ENCODE measurements at regions not wholly inside any gene's neighbourhood (a gene's known extent, or its start where the extent isn't known, plus 50 kb on each side); places are given as distances from the start of the nearest gene placed in this dataset.
"Not testable (repeated sequence)": the region's sequence is repeated elsewhere in the genome, so short reads cannot be mapped to it uniquely, and the experiment has no call there.

DNA sequence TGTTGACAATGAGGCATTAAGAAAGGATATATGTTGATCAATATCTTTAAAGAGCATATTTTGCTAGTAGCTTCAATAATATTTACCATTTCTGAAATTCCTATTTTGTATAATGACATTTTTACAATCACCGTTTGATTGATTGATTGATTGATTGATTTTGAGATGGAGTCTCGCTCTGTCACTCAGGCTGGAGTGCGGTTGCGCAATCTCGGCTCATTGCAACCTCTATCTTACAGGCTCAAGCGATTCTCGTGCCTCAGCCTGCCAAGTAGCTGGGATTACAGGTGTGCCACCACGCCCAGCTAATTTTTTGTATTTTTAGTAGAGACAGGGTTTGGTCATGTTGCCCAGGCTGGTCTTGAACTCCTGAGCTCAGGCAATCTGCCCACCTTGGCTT, 150.9 kb upstream of the TEX13D start:
- not testable (repeated sequence) for DNase-seq

DNA sequence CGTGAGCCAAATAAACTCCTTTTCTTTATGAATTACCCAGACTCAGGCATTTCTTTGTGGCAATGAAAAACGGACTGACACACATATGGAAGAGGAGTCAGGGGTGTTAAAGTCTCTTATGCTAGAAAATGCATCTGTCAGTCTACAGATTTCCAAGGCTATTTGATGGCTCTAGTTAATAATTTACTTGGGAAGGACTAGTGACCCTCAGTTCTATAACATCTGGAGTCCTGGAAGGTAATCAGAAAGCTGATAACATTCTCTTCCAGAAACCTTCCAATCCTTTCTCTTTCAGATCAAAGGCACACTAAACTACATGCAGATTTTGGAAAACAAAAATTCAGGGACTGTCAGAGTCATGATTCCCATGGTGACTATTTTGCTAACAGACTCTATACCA, 142.0 kb upstream of the TEX13D start:
- no peak for DNase-seq

DNA sequence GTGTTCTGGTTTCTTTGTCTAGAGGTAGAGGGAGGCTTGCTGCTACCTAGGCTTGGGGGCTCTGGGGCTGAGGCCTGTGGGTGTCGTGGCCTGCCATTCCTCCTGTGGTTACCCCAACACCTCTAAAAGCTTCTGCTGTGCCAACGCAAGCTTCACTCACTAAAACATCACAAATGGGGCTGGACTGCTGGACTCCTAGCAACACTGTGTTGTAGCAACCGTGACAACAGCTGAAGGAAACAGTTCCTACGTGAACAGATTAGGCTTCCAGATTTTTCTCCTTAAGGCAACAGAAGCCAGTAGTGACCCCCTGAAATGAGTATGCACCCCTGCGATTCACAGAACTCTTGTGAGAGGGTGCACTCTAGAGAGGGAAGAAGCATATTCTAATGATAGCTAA, 138.3 kb upstream of the TEX13D start:
- DNase-seq = no peak

DNA sequence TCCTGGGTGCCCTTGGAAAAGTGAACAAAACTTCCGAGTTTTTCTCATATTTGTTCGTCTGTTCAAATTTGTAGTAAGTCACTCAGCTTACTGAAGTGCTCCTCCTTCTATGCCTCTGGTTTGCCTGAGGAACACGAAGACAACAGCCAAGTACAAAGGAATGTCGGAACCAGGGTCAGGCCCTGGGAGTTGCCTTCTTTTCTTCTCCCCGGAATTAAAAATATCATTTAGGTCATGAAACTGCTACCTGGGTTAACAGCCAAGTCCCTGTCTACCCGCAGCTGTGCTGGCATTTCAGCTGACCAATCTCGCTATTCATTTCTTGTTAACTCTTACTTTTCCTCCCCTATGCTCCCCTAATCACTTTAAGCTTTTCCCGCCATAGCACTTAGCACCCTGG, 137.6 kb upstream of the TEX13D start:
- DNase-seq = no peak

DNA sequence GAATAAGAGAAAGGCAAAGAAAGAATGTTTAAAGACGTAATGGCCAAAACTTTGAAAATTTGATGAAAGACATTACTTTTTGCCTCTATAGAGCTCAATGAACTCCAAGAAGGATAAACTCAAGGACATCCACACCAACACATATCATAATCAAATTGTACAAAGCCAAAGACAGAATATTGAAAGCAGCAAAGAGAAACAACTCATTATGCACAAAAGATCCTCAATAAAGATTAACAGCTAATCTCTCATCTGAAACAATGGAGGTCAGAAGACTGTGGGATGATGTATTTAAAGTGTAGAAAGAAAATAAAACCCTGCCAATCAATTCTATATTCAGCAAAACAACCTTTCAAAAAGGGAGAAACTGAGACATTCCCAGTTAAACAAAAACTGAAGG, 129.1 kb upstream of the TEX13D start:
- DNase-seq = no peak

DNA sequence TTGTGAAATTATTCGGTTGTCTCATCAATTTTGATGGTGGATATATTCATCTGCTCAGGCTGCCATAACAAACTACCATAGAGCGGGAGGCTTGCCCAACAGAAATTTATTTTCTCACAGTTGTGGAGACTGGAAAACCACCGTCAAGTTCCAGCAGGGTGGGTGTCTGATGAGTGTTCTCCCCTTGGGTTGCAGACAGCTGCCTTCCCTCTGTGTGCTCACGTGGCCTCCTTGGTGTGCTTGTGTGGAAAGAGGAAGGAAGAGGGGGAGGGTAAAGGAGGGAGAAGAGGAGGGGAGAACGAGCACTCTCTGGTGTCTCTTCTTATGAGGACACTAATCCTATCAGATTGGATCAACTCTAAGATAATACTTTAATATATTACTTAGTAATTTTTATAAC, 123.8 kb upstream of the TEX13D start:
- no peak for DNase-seq

DNA sequence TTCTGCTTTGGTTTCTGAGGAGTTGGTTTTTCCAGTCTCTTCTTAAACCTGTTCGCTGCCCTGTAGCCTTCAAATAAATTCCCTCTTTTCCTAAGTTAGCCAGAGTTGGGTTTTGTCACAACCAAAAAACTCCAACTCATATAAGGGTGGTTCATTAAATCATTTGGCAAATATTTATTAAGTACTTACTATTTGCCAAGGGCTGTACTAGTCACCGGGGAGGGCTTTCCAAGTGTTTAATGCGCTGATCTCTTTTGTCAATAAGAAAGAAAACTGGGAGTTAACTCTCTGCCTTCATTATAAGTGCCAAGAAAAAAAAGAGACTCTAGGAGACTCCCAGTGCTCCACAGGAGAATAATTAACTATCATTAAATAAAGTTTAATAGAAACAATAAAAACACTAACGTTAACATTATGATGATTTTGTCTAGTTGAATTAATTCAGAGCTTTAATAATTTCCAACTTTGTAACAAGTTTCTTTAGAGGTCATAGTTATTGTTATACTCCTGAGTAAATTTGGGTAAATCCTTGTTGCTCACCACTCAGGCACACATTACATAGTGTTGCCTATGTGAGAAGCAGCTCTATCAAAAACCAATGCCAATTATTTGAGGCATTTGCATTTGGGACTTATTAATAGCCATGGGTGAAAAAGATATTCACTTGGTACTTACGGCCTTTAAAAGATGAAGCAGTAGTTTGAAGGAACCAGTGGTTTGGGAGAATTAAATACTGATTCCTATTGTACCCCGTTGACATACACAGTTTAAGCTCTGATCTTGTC, 122.5 kb upstream of the TEX13D start:
- DNase-seq = no peak

DNA sequence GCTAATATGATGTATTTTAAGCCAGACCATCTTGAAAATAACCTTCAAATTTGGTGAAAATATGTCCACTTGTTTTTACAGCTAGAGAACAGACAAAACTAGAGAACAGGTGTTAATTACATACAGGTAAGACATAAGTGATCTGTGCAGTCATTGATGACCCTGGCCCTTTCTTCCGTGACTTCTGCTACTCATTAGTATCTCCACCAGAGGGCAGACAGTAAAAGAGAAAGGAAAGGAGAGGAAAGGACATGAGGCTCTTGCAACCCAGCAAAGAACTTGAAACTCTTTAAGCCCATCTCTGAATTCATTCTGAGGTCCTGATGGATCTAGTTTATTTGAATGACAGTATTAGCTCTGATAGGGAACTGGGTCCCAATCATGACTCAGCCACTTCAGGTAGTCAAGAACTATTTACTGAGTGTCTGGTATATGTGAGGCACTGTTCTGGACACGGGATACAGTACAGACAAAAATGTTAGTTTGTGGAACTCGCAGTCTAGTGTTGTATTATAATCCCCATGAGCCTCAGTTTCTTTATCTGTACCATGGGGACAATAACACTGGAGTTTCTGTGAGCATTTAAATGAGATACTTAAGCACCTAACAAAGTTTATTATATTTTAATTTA, 121.0 kb upstream of the TEX13D start:
- peak; percentile 33 for DNase-seq

DNA sequence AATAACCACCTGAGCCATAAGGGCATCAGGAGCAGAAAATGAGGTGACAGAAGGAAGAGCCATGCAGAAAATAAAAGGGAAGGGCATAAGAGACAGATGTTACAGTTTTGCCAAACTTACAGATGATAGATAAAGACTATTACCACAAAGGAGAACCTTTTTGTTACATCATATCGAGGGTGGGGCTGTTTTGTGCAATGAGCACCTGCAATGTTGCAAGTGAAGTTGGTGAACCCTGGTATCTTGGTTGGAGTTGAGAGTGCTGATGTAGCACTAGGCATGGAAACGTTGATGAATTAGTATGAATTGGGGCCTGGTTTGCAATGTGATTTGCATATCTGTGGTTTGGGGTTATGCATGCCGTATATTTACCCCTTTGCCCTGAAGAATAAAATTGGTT, 119.8 kb upstream of the TEX13D start:
- peak; percentile 43 for DNase-seq

DNA sequence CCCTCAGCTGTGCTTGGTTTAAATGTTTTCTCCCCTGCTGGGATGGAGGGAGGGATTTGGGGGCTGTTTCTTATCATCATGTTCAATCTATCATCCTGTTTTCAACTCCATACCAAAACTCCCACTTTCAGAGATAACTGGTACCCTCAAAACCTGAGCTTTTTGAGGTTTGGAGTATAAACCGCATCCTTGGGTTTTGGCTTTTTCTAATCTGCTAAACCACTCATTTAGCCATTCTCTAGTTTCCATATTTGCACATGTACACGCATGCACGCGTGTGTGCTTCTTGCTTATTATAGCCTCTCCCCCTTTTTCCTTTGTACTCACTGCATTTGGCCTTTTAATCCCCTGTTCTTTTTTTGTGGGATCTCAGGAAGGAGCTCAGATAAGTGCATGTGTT, 116.7 kb upstream of the TEX13D start:
- no peak for DNase-seq

DNA sequence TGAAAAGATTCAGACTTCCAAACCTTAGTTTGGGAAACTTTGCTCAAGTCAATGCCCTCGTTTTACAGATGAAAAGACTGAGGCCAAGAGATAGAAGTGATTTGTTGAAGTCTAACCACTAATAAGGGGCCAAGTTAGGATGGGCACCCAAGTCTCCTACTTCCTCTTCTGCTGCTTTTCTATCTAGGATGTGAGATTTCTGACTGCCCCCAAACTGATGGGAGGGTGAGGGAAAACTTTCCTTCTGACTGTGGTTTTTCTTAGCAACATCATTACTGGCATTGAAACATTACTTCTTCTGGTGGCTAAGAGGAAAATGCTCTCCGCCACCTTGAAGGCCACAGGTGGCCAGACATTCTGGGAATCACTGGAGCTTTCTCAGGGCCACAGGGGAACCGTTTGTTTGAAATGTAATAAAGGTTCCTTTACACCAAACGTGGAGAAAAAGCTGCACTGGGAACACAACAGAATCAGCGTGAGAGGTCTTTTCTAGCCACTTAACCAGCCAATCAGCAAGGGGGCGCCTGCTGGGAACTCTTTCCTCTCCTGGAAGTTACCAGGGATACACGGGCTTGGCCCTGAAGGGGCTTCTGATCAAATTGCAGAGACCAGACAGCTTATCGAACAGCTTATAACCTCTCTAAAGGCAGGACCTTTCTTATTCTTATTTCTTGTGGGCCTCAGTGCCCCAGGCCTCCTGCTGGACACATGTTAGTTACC, 115.9 kb upstream of the TEX13D start:
- no peak for DNase-seq

DNA sequence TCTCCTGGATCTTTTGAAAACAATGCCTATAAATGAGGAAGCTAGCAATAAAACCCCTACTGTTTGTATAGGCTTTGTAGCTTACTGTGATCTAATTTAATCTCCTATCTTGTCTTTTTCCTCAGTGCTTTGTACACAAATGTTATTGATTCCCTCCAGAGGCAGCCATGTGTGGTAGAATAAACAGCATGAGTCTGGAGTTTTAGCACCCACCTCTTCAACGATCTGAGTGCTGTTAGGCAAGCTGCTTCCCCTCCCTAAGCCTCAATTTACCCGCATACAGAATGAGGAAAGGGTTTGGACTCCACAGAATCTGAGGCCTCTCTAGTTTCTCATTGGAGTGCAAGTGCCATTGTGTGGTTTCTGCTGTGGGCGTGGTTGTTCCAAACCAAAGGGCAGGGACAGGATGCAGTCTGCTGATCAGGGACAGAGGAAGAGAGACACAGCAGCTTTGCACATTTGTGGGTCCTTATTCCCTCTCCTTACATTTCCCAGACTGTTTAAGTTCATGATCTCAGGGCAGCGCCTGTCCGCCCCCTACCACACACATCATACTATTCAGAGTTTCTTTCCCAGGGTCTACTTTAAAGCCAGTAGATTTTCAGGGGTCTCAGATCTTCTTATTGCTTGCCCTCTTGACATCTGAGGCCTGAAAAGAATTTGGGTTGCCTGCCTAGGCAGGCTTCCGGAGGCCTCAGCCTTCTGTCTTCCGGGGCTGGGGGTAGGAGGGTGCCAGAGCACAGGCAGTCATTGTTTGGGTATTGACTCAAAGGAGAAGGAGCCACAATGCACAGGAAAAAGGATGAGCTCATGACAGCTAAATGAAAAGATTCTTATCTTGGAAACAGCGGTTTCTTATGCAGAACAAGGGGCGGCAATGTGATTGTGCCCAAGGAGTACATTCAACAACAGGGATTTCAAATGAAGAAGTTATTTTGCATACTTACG, 114.9 kb upstream of the TEX13D start:
- peak; percentile 77 for DNase-seq

DNA sequence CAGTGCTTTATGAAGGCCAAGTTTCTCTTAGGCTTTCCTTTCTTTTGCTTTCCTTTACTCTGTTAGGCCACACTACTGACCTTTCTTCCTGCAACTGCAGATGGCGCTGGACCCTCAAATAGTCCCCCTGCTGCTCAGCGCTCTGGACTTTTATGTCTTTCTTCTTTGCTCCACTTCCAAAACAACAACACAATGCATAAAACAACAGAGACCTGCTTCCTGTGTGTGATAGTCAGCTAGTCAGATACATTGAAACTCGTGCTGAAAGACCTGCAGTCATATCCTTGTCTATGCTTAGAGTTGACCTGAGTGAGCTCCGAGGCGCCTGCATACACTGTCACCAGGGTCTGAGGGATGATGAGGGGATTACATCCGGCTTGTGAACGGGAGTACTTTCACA, 108.9 kb upstream of the TEX13D start:
- peak; percentile 18 for DNase-seq

DNA sequence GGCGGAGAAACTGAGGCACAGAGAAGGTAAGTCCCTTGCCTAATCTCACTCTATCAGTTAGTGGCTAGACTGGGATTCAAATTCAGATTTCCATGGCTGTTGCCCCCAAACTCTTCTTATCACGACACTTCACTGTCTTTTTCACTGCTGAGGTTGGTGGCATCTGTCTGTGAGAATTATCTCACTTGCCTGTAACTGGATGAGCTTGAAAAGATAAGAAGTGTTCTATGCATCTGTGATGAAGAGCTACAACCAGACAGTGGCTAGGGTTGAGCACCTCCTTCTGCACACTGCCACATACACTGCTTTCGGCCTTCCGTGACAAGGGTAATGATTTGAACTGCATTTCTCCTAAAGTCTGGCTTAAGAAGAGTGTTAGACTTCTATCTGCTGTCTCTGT, 107.9 kb upstream of the TEX13D start:
- no peak for DNase-seq

DNA sequence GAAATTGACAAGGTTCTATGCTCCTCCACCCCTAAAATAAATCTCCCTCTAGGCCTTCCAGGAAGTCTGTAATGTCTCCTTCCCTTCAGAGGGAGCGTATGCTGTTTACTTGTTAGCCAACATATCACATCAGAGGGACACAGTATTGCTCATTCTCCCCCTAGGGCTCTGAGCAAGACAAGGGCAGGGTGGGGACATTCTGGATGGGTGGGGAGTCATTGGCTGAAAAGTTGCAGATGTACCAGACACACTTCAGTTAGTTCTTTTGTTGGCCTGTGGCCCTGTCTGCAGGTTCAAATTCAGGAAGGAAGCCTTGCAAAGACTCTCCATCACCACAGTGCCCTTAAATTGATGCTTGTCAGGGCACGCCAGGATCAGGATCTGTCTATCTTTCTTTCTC, 106.3 kb upstream of the TEX13D start:
- peak; percentile 23 for DNase-seq

DNA sequence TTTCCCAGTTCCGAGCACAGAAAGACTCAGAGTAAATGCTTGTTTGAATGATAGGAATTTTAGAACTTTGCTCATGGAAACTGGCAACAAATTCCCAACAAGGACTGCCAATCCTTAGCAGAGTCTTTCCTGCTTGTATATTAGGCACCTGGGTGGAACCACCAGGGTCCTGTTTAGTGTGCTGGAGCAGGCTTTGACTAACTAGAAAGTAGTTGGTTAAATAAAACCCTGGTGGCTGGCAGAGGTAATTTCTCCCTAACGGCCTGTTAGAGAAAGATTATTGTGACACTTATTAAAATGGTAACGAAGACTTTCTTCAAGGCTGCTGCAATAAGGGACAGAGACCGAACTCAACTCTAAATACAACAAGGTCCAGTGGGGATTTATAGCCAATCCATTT, 103.6 kb upstream of the TEX13D start:
- no peak for DNase-seq

DNA sequence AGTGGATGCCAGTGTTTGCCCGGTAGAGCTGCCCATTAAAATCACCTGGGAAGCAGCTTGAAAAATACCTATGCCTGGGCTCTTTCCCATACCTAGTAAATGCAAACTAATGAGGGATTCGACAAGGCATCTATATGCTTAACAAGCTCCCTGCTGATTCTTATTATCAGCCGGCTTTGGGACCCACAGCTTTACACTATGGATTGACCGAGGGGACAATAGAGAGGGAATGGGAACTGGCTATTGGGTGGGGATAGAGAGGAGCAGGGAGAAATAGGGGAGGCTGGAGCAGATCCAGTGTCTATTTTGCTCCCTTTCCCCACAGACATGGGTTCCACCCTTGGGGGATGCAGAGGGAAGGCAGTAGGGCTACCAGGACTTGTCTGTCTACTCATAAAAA, 103.1 kb upstream of the TEX13D start:
- DNase-seq = no peak

DNA sequence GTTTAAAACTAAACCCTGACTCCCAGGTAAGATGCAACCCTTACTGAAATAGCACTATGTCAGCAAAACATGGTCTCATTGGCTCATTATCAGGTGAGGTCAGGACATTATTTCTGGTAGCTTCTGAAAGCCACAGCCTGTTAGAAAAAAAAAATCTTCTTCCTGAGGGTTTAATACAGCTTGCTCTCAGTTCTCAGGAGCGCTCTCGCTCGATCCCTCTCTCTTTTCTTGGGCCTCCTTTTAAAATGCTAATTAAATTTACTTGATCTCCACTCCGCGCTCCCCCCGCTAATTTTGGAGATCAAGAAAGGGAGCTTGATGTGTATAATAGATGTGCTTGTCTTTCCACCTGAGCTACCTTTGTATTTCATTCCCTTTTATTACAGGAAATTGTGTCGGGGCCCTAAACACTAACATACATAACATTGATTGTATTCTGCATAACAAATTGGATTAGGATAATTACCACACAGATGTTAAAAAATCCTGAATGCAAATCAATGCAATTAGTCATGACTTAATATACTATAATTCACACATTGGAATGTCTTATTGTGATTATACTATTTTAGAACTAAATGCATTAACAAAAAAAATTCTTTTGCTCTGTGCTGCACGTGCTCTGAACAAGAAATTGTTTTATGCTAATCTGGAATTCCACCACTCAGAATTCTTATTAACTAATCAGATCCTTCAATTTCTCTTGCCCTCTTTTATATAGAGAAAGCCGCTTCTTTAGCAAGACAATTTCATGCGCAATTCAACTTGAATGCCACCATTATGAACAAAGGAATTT, 101.6 kb upstream of the TEX13D start:
- DNase-seq = no peak

DNA sequence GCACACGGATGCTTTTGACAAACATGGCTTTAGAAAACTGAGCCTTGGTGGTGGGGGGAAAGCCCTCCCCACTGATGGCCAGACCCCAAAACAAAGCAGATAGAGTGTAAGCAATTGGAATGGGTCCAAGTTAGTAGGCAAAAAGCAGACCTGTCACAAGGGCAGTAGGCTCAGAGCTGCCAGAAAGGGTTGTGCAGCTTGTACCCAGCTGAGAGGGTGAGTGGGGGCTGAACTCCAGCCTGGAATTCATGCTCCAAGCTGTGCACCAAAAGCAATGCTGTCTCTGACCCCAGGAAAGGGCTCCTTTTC, 101.1 kb upstream of the TEX13D start:
- DNase-seq = no peak

DNA sequence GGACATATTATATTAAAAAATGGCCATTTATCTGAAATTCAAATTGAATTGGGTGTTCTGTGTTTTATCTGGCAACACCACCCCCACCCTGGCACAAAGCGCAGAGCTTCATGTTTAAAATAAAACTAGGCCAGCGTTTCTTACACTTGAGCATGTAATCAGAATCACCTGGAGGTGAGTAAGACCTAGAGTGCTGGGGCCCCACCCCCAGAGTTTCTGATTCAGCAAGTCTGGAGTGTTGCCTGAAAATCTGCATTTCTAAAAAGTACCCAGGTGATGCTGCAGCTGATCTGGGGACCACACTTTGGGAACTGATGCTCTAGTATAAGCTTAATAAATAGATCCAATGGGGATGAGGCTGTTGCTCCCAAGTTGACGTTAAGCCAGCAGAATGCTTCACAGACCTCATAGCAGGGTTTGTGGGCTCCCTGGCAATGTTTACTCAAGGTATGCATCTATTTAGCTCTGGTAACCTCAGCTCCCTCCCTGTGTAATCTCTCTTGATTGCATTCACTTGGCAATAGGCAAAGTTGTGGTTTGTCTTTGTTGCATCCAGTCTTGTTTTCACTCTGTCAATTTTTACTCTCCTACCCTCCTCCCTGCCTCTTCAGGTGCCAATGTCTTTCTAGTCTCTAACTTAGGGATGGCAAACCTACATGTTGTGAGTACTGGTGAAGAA, 99.8 kb upstream of the TEX13D start:
- DNase-seq = peak; percentile 48

DNA sequence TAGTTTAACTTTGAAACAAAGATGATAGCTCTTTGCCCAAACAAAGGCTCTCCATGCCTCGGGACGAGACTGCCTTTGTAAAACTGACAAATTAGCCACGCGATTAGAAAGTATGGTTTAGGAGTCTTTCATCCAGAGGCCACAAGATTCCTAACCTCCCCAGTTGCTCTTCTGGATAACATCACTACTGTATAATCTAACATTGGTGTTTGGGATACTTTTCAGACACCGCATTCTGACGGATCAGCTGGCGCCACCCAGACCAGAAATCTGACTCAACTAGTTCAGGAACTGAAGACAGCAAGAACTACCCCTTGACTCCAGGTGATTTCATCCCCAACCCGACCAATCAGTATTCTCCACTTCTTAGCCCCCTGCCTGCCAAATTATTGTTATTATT, 98.1 kb upstream of the TEX13D start:
- no peak for DNase-seq

DNA sequence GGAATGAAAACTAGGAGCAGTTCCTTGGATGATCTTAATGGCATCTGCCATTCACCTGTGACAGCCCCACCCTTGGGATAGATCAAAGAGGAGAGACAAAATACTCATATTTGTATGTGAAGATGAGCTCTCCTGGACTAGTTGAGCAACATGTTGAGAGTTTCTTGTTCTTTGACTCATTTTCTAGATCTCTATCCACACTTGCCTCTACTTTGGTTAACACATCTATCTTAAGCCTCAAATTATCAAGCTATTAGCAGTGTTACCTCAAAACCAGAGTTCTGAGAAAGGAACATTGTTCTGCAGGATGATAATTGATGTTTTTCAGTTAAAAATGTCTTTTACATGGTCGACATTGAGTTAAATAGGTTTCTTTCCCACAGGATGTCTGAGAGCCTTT, 94.2 kb upstream of the TEX13D start:
- no peak for DNase-seq
